Tibial nerve (tissue), 3 donors: ENCODE measurements at regions not wholly inside any gene's neighbourhood (a gene's known extent, or its start where the extent isn't known, plus 50 kb on each side); places are given as distances from the start of the nearest gene placed in this dataset.

Experiments
- CTCF ChIP-seq, 5 experiments: fragments of 200-600 bp in 3 of 5; fragments of 450-650 bp in 2 of 5; sonication (generic) in 3 of 5; IDR thresholded peaks; one replicate each; pipeline ENCODE4 v1.5.1; 2016 to 2019; ENCODE audit warnings: antibody characterized with exemption in 5 of 5, mild to moderate bottlenecking in 3 of 5, moderate library complexity in 2 of 5
- POLR2A ChIP-seq, 2 donors: fragments of 450-650 bp; IDR thresholded peaks; one replicate each; pipeline ENCODE4 v1.6.1; 2017; ENCODE audit warnings: antibody characterized with exemption in 2 of 2, mild to moderate bottlenecking in 2 of 2, moderate library complexity in 2 of 2

GRCh38 chr9:1676771-1677170 lies 338.4 kb upstream of the SMARCA2 start:
- no peak for TF ChIP-seq POLR2A (IDR thresholded peaks at IDR 0.05)
- TF ChIP-seq CTCF (IDR thresholded peaks at IDR 0.05), result no peak
